ENCODE measurements at regions not wholly inside any gene's neighbourhood (a gene's known extent, or its start where the extent isn't known, plus 50 kb on each side); places are given as distances from the start of the nearest gene placed in this dataset.

DNA sequence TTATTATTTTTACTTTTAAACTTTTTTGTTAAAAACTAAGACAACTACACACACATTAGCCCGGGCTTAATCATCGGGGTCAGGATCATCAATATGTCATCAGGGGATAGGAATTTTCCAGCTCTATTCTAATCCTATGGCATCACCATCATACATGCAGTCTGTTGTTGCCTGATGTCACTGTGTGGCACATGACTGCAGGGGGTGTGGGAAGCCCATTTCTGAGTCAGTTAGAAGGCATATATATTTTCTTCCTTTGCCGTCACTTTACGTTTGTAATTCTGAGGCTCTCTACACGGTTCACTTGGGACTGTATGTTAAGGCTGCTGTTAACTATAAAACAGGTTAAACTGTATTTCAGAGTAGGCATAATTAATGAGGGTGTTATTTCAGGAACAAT is 144.4 kb upstream of the ITGA6 start:
- ATAC-seq (ENCODE audit: low read depth) = no peak
- Mint-ChIP-seq H3K27ac (no peak overlapping the region), H3K4me3 (no peak overlapping the region), H3K27me3 (peaks cover 4% of the 10 kb centered on the region), H3K36me3 (no peaks in the 10 kb centered on the region), H3K4me1 (peaks cover 11% of the 10 kb centered on the region), H3K9me3 (no peaks in the 10 kb centered on the region)
- DNase-seq = no peak
- POLR2A ChIA-PET = no interaction called here

DNA sequence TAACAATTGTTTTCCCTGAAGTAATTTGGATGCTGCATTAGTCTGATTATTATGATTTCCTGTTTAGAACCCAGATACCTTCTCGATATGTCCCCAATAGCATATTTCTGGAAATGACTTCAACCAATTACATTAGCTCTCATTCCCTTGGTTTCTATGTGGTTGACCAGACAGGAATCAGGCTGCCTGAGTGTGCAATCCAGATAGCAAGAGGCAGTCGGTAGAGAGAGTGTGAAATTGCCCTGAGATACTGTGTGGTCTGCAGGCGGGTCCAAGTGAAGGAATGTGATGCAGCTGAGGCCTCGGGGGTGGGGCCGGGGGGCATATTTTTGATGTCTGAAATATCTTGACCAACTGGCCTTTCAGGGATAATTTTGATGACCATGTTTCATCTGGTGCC is 143.9 kb upstream of the ITGA6 start:
- POLR2A ChIA-PET = no interaction called here
- no peaks in the 10 kb centered on the region for H3K9me3 Mint-ChIP-seq
- no peaks in the 10 kb centered on the region for H3K36me3 Mint-ChIP-seq
- ATAC-seq (ENCODE audit: low read depth) = no peak
- peaks cover 11% of the 10 kb centered on the region for H3K4me1 Mint-ChIP-seq
- H3K4me3 Mint-ChIP-seq = no peak overlapping the region
- DNase-seq = no peak
- H3K27ac Mint-ChIP-seq = no peak overlapping the region
- peaks cover 4% of the 10 kb centered on the region for H3K27me3 Mint-ChIP-seq

DNA sequence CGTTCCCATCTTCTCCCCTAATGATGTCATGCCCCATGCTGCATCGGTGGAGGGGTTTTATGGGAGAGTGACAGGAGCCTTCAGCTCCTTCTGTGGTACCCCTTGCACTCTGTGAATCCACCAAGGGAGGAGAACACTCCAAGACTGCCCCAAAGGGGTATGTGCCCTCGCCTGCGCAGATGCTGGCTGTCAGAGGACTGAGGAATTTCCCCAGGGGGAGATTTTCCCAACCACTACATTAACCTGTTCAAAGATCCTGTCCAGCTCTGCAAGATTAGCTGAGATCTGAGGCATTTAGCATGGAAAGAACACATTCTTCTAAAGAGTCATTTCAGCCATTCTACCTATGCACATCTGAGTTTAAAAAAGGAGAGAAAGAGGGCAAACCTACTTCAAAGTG is 143.2 kb upstream of the ITGA6 start:
- POLR2A ChIA-PET = interaction anchor here (0.6 kb wide), 1 partner anchor 42 kb away, joined by 3 read pairs; no protein-coding TSS in a partner anchor
- DNase-seq (no peak), ATAC-seq (ENCODE audit: low read depth) (no peak)
- no peaks in the 10 kb centered on the region for H3K36me3 Mint-ChIP-seq
- peaks cover 6% of the 10 kb centered on the region for H3K27me3 Mint-ChIP-seq
- no peak overlapping the region for H3K27ac Mint-ChIP-seq
- no peak overlapping the region for H3K4me3 Mint-ChIP-seq
- H3K9me3 Mint-ChIP-seq = no peaks in the 10 kb centered on the region
- H3K4me1 Mint-ChIP-seq = peaks cover 14% of the 10 kb centered on the region

DNA sequence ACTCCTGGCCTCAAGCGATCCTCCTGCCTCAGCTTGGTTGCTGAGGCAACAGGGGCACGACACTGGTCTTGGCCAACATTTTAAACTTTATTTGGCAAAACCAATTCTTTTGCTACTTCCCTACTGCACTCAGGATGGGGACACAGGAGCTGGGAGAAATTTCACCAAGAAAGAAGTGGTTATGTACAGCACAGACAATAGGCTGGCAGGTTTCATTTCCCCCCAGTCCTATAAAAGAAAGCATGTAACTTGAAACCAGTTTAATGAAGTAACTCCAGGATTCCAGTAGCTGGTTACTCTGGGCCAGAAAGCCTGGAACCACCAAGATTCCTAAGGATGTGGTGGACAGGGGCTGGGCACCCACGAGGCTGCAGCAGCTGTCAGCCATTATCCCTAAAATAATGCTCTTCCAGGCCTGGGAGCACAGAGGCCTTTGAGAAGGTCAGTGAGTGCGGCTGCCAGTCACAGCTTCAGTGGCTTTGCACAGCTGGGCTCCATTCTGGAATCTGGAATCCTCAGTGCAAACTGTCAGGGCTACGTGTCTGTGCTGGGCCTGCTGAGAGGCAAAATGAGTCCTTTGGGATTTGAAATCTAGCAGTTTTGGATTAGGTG is 142.3 kb upstream of the ITGA6 start:
- Mint-ChIP-seq H3K4me1 (peaks cover 14% of the 10 kb centered on the region), H3K4me3 (no peak overlapping the region), H3K27me3 (peaks cover 6% of the 10 kb centered on the region), H3K9me3 (no peaks in the 10 kb centered on the region), H3K36me3 (no peaks in the 10 kb centered on the region), H3K27ac (no peak overlapping the region)
- DNase-seq (no peak), ATAC-seq (ENCODE audit: low read depth) (no peak)
- POLR2A ChIA-PET = interaction anchor here (0.6 kb wide), 1 partner anchor 41 kb away, joined by 3 read pairs; no protein-coding TSS in a partner anchor

DNA sequence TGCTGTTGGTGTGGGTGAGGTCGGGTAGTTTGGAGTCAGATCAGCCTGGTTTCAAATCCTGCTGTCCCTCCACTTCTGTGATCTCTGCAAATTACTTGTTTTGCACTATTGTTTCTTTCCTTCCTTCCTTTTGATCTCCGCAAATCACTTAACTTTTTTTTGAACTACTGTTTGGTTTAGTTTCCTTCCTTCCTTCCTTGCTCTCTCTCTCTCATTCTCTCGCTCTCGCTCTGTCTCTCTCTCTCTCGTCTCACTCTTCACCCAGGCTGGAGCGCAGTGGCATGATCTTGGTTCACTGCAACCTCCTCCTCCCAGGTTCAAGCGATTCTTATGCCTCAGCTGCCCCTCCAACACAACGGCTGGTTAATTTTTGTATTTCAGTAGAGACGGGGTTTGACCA is 141.6 kb upstream of the ITGA6 start:
- no peaks in the 10 kb centered on the region for H3K9me3 Mint-ChIP-seq
- H3K27ac Mint-ChIP-seq = peak overlapping the region; percentile 43
- peaks cover 14% of the 10 kb centered on the region for H3K4me1 Mint-ChIP-seq
- H3K36me3 Mint-ChIP-seq = no peaks in the 10 kb centered on the region
- DNase-seq (no peak), ATAC-seq (ENCODE audit: low read depth) (no peak)
- peak overlapping the region; percentile 36 for H3K4me3 Mint-ChIP-seq
- H3K27me3 Mint-ChIP-seq = peaks cover 6% of the 10 kb centered on the region
- POLR2A ChIA-PET = no interaction called here

DNA sequence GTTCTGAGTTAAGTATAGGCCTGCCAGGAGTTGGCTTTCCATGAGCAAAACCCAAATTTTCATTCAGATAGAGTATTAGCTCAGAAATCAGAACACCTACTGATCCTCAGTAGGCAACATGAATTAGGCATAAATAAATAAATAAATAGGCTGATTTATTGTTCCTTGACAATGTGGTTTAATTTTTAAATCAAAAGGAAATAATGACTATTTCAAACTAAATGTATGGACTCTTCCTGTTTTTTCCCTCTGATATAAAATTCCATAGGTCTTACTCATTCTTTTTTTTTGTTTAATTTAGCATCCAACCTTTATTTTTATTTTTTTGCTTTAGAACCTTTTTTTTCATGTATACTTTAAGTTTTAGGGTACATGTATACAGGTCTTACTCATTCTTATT is 140.2 kb upstream of the ITGA6 start:
- Mint-ChIP-seq H3K4me1 (peaks cover 14% of the 10 kb centered on the region), H3K27ac (no peak overlapping the region), H3K27me3 (peaks cover 6% of the 10 kb centered on the region), H3K36me3 (peaks cover 1% of the 10 kb centered on the region), H3K9me3 (peaks cover 7% of the 10 kb centered on the region), H3K4me3 (no peak overlapping the region)
- no peak for DNase-seq
- ATAC-seq (ENCODE audit: low read depth) = no peak
- POLR2A ChIA-PET = no interaction called here

DNA sequence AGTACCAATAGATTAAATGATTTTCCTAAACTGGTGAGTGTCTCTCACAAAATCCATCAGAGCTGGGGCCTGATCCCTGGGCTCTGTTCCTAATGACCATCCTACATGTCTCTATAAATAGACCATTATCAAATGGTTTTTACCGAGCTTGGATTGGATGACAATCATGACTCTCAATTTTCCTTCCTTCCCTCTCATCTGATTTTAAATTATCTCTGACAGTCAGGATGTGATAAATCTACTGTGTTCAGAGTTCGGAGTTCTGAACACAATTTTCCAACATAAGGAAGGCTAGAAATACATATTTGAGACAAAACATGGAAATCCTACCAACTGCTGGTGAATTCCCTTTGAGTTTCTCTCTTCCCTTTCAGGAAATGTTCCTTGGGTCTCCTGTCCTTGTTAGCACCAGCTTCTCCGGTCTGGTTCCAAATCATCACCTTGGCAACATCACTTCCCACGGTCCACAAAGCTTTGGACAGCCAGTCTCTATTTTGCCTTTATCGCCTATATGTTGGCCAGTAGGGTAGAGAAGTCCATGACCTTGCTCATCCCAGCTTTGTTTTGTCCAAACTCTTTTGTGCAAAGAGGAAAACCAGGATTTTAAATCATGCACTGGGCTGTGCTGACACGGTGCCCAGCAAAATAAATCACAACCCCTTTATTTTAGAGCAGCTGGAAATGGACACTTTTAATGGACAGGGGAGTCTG is 139.6 kb upstream of the ITGA6 start:
- Mint-ChIP-seq H3K4me1 (peaks cover 14% of the 10 kb centered on the region), H3K27me3 (peaks cover 6% of the 10 kb centered on the region), H3K9me3 (peaks cover 8% of the 10 kb centered on the region), H3K4me3 (no peak overlapping the region), H3K27ac (no peak overlapping the region), H3K36me3 (peaks cover 1% of the 10 kb centered on the region)
- DNase-seq = no peak
- ATAC-seq (ENCODE audit: low read depth) = no peak
- POLR2A ChIA-PET = no interaction called here

DNA sequence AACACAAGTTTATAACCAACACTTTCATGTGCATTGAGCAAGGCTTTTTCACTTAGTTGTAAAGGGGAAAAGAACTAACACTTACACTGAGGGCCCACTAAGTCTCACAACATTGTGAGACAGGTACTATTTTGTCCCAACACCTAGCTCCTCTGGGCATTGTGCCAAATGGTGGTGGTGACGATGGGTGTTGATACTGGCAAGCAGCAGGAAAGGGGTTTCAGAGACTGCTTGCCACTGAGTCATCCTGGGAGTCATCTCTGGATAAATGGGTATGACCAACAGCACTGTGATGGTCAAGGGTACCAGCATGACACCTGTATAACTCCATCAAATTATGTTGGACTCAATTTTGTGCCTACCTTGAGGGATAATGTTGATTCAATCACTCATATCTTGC is 138.8 kb upstream of the ITGA6 start:
- POLR2A ChIA-PET = no interaction called here
- ATAC-seq (ENCODE audit: low read depth) = no peak
- H3K4me3 Mint-ChIP-seq = no peak overlapping the region
- H3K36me3 Mint-ChIP-seq = peaks cover 1% of the 10 kb centered on the region
- no peak for DNase-seq
- H3K27me3 Mint-ChIP-seq = peaks cover 6% of the 10 kb centered on the region
- H3K9me3 Mint-ChIP-seq = peaks cover 8% of the 10 kb centered on the region
- H3K4me1 Mint-ChIP-seq = peaks cover 12% of the 10 kb centered on the region
- H3K27ac Mint-ChIP-seq = no peak overlapping the region

DNA sequence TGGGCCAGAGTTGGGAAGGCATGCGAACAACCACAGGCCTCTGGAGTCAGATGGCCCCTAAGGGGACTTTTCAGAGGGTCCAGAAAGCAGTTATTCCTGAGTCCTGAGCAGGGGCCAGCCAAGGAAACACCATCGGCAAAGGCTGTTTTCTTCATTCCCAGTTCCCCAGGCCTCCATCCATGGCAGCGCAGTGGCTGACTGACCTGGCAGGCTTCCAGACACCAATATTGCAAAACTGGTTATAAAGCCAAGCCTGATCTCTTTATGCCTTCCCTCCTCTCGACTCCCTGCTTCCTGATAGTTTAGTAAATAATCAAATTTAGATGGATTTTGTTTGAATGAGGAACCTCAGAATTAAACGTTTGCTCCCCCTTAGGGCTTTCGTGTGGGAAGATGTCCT is 133.4 kb upstream of the ITGA6 start:
- POLR2A ChIA-PET = no interaction called here
- no peak overlapping the region for H3K27ac Mint-ChIP-seq
- H3K4me3 Mint-ChIP-seq = no peak overlapping the region
- no peaks in the 10 kb centered on the region for H3K4me1 Mint-ChIP-seq
- peaks cover 1% of the 10 kb centered on the region for H3K36me3 Mint-ChIP-seq
- peaks cover 23% of the 10 kb centered on the region for H3K27me3 Mint-ChIP-seq
- H3K9me3 Mint-ChIP-seq = peaks cover 8% of the 10 kb centered on the region
- ATAC-seq (ENCODE audit: low read depth) (no peak), DNase-seq (no peak)

DNA sequence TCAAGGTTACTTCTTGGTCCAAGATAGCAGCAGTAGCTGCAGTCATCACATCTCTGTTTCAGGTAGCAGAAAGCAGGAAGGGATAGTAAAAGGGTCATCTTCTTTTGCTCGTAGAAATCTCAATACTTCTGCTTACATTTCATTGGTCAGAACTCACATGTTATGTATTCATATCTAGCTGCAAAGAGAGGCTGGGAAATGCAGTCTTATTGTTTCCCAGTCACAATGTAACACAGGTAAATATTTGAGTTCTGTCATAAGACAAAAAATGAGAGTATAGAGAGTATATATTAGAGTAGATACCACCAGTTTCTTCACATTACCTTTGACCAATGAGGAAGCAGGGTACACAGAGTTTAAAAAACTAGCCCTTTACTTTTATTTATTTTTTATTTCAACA is 132.4 kb upstream of the ITGA6 start:
- peaks cover 8% of the 10 kb centered on the region for H3K9me3 Mint-ChIP-seq
- ATAC-seq (ENCODE audit: low read depth) (no peak), DNase-seq (no peak)
- POLR2A ChIA-PET = no interaction called here
- no peak overlapping the region for H3K4me3 Mint-ChIP-seq
- H3K27me3 Mint-ChIP-seq = peaks cover 28% of the 10 kb centered on the region
- no peak overlapping the region for H3K27ac Mint-ChIP-seq
- peaks cover 1% of the 10 kb centered on the region for H3K36me3 Mint-ChIP-seq
- no peaks in the 10 kb centered on the region for H3K4me1 Mint-ChIP-seq

DNA sequence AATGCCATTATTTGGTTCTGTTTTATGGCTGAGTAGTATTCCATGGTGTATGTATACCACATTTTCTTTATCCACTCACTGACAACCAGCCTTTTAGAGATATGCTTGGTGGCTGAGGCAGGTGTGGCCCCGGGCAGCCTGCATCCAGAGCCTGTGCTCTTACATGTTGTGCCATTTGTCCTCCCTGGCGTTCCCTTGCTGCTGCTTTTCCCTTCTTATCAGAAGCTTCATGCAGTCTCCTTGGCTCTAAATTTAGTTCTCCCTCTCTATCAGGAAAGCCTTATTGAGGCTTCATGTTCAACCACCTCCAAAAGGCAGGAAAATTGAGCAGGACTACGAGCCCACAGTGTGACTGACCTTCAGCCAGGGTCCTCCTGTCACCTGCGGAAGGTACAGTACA is 131.7 kb upstream of the ITGA6 start:
- DNase-seq = no peak
- Mint-ChIP-seq H3K27ac (no peak overlapping the region), H3K4me3 (no peak overlapping the region), H3K36me3 (peaks cover 1% of the 10 kb centered on the region), H3K9me3 (peaks cover 8% of the 10 kb centered on the region), H3K4me1 (no peaks in the 10 kb centered on the region), H3K27me3 (peaks cover 31% of the 10 kb centered on the region)
- POLR2A ChIA-PET = no interaction called here
- no peak for ATAC-seq (ENCODE audit: low read depth)

DNA sequence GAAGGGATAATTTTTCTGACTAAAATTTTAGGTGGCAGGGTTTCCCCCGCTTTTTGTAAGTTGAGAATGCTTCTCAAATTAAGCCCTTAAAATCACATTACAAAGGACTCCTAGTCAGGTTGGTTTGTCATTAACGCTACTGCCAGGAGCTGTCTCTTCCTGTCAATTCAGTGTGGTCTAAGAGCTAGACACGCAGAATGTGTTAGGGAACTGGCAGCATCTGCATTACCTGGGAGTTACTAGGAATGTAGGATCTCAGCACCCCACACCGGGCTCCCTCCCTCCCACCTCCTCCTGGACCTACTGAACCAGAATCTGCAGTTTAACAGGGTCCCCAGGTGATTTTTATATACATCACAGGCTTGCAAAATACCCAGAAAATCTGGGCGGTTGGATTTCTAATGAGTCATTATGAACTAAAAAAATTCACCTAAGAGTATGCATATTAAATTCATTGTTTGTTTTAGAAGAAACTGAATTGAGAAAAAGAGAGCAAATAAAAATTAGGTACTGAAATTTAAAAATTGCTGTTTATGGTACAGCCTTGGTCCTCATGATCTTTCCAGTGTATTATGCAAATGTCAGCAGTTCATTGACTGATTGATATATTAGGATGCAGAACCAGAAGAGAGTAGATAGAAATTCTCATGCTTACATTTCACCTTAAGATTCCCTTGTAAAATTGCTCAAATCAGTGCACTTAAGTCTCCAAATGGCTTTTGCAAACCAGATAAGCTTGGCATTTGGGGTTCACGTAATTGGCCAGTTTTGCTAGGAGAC is 130.9 kb upstream of the ITGA6 start:
- no peak overlapping the region for H3K27ac Mint-ChIP-seq
- no peak overlapping the region for H3K4me3 Mint-ChIP-seq
- POLR2A ChIA-PET = no interaction called here
- no peaks in the 10 kb centered on the region for H3K4me1 Mint-ChIP-seq
- DNase-seq = no peak
- peaks cover 31% of the 10 kb centered on the region for H3K27me3 Mint-ChIP-seq
- H3K9me3 Mint-ChIP-seq = peaks cover 6% of the 10 kb centered on the region
- ATAC-seq (ENCODE audit: low read depth) = no peak
- peaks cover 1% of the 10 kb centered on the region for H3K36me3 Mint-ChIP-seq

DNA sequence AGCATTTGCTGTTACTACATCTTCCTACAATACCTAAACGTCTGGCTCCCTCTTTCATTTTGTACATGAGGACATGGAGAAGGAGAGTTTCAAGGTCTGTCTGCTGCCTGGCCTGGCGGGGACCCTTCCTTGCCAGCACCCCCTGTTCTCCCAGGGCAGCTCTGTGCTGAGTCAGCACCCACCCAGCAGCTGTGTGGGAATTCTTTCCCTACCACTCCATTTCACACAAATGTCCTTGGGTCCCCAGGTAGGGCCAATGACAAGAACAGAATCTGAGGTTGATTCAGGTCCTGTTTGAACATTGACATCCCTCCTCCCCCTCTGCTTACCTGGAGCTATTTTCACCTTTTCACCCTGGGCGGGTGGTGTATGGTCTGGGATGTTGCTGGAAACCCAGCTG is 129.9 kb upstream of the ITGA6 start:
- Mint-ChIP-seq H3K9me3 (no peaks in the 10 kb centered on the region), H3K27me3 (peaks cover 31% of the 10 kb centered on the region), H3K4me1 (no peaks in the 10 kb centered on the region), H3K4me3 (no peak overlapping the region), H3K27ac (no peak overlapping the region), H3K36me3 (no peaks in the 10 kb centered on the region)
- DNase-seq = no peak
- ATAC-seq (ENCODE audit: low read depth) = no peak
- POLR2A ChIA-PET = no interaction called here

DNA sequence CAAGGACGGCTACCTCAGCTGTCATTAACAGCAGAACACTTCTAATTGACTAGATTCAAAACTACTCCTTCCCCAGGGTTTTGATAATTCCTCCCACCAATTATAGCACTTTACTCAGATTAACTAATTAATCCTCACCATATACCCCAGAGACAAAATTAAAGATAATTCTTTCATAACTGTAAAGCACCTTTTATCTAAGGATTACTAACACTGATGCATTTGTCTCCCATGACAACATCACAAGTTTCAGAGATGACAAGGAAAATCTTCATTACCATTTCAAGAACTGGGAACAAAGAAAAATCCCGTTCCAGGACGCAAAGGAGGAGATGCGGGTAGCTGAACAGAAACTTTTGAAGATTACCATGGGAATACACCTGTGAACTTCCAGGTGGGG is 129.4 kb upstream of the ITGA6 start:
- Mint-ChIP-seq H3K27ac (no peak overlapping the region), H3K36me3 (no peaks in the 10 kb centered on the region), H3K4me1 (no peaks in the 10 kb centered on the region), H3K4me3 (no peak overlapping the region), H3K9me3 (no peaks in the 10 kb centered on the region), H3K27me3 (peaks cover 31% of the 10 kb centered on the region)
- DNase-seq (no peak), ATAC-seq (ENCODE audit: low read depth) (no peak)
- POLR2A ChIA-PET = no interaction called here

Measured in activated naive CD8-positive, alpha-beta T cell treated with anti-CD3 and anti-CD28 coated beads, Interleukin-2, amount 10 ng/mL, durations not matched to agents 7 days and 5 days (primary cell).